DOHH2 (cell line): ENCODE measurements at regions not wholly inside any gene's neighbourhood (a gene's known extent, or its start where the extent isn't known, plus 50 kb on each side); places are given as distances from the start of the nearest gene placed in this dataset.

Experiments
- CTCF ChIP-seq: fragments of 200-600 bp; sonication (generic); IDR thresholded peaks from one replicate; pipeline ENCODE4 v1.5.1; 2014; ENCODE audit warnings: antibody characterized with exemption, mild to moderate bottlenecking, low read depth, low read length; ENCODE audit not compliant: poor library complexity, severe bottlenecking
- EZH2phosphoT487 ChIP-seq: fragments of 200-600 bp; sonication (generic); IDR thresholded peaks from 2 replicates; pipeline ENCODE4 v1.6.1; 2017; ENCODE audit warnings: borderline replicate concordance, mild to moderate bottlenecking, antibody characterized with exemption, low read length, moderate library complexity, mixed read lengths

GRCh38 chr12:5160827-5161226 is 117.1 kb downstream of the KCNA5 start:
- TF ChIP-seq CTCF (no peak), EZH2phosphoT487 (no peak)
